ENCODE measurements at regions not wholly inside any gene's neighbourhood (a gene's known extent, or its start where the extent isn't known, plus 50 kb on each side); places are given as distances from the start of the nearest gene placed in this dataset.
"Not testable (repeated sequence)": the region's sequence is repeated elsewhere in the genome, so short reads cannot be mapped to it uniquely, and the experiment has no call there.

- not testable (repeated sequence) for H3K9me3 Mint-ChIP-seq (ENCODE audit: unreplicated experiment); H3K27me3 Mint-ChIP-seq (ENCODE audit: unreplicated experiment); H3K4me3 Mint-ChIP-seq (ENCODE audit: unreplicated experiment); H3K36me3 Mint-ChIP-seq (ENCODE audit: low read depth, unreplicated experiment); H3K27ac Mint-ChIP-seq (ENCODE audit: unreplicated experiment); DNase-seq (ENCODE audit: low spot score)
- H3K4me1 Mint-ChIP-seq (ENCODE audit: unreplicated experiment) = peaks cover 14% of the 10 kb centered on the region
These were observed 54.0 kb downstream of the CYP26A1 start for GRCh38 chr10:93127642-93128215.

DNA sequence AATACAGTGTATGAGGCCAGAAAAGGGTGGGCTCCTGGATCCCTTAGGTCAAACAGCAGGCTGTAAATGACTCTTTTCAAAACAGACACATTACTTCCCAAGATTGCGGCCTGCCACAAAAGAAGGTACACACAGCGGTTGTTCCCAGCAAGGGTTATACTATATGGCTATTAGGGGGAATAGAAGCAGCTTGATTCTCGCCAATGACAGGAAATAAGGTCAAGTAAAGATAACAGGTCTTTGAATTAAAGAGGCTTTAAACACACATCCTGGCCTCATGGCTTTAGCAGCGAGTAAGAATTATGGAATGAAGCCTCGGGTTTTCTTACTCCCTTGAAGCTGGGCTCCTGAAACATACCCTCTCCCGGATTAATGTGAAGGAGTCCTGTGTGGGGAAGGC is 58.3 kb downstream of the CYP26A1 start:
- Mint-ChIP-seq H3K27me3 (ENCODE audit: unreplicated experiment) (peaks cover 2% of the 10 kb centered on the region), H3K4me3 (ENCODE audit: unreplicated experiment) (no peak overlapping the region), H3K9me3 (ENCODE audit: unreplicated experiment) (peaks cover 4% of the 10 kb centered on the region), H3K36me3 (ENCODE audit: low read depth, unreplicated experiment) (peaks cover 5% of the 10 kb centered on the region), H3K4me1 (ENCODE audit: unreplicated experiment) (peaks cover 14% of the 10 kb centered on the region), H3K27ac (ENCODE audit: unreplicated experiment) (no peak overlapping the region)
- no peak for DNase-seq (ENCODE audit: low spot score)
- TF ChIP-seq, protein P1, sequence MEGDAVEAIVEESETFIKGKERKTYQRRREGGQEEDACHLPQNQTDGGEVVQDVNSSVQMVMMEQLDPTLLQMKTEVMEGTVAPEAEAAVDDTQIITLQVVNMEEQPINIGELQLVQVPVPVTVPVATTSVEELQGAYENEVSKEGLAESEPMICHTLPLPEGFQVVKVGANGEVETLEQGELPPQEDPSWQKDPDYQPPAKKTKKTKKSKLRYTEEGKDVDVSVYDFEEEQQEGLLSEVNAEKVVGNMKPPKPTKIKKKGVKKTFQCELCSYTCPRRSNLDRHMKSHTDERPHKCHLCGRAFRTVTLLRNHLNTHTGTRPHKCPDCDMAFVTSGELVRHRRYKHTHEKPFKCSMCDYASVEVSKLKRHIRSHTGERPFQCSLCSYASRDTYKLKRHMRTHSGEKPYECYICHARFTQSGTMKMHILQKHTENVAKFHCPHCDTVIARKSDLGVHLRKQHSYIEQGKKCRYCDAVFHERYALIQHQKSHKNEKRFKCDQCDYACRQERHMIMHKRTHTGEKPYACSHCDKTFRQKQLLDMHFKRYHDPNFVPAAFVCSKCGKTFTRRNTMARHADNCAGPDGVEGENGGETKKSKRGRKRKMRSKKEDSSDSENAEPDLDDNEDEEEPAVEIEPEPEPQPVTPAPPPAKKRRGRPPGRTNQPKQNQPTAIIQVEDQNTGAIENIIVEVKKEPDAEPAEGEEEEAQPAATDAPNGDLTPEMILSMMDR (IDR thresholded peaks at IDR 0.05; ENCODE audit: unreplicated experiment) = no peak

- TF ChIP-seq, protein P1 (IDR thresholded peaks at IDR 0.05; ENCODE audit: unreplicated experiment) = no peak
- no peak for DNase-seq (ENCODE audit: low spot score)
- H3K27ac Mint-ChIP-seq (ENCODE audit: unreplicated experiment) = no peak overlapping the region
- H3K9me3 Mint-ChIP-seq (ENCODE audit: unreplicated experiment) = no peaks in the 10 kb centered on the region
- H3K4me3 Mint-ChIP-seq (ENCODE audit: unreplicated experiment) = no peak overlapping the region
- peaks cover 6% of the 10 kb centered on the region for H3K4me1 Mint-ChIP-seq (ENCODE audit: unreplicated experiment)
- peaks cover 2% of the 10 kb centered on the region for H3K27me3 Mint-ChIP-seq (ENCODE audit: unreplicated experiment)
- H3K36me3 Mint-ChIP-seq (ENCODE audit: low read depth, unreplicated experiment) = no peaks in the 10 kb centered on the region
These were observed 64.6 kb downstream of the CYP26A1 start for GRCh38 chr10:93138113-93138870.

DNA sequence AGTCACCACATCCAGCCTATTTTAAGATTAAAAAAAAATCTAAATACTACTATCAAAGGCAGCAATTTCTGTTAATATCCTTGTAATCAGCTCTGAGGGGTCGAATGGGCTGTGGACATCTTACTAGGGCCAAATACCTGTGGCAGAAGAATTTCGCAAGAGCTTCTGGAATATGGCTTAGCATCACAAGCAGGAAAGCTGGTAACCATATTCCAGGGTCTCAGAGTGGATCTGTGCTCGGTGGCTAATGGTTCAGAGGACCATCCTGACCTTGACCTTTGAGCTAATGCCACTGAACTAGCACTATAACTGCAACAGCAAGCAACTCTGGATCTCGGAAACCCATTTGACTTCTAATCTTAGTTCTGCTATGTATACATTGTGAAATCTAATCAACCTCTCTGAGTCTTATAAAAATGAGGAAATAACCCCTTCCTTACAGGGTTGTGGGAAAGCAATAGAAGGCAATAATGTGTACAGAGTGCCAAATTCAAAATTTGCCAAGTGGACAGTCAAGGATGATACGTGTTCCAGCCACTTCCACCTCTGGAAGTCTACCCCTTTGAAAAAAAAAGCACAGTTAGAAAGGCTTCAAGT is 65.5 kb downstream of the CYP26A1 start:
- Mint-ChIP-seq H3K4me1 (ENCODE audit: unreplicated experiment) (peaks cover 6% of the 10 kb centered on the region), H3K4me3 (ENCODE audit: unreplicated experiment) (no peak overlapping the region), H3K27me3 (ENCODE audit: unreplicated experiment) (peaks cover 2% of the 10 kb centered on the region), H3K36me3 (ENCODE audit: low read depth, unreplicated experiment) (no peaks in the 10 kb centered on the region), H3K9me3 (ENCODE audit: unreplicated experiment) (no peaks in the 10 kb centered on the region), H3K27ac (ENCODE audit: unreplicated experiment) (no peak overlapping the region)
- DNase-seq (ENCODE audit: low spot score) = no peak
- TF ChIP-seq, protein P1 (IDR thresholded peaks at IDR 0.05; ENCODE audit: unreplicated experiment) = no peak

DNA sequence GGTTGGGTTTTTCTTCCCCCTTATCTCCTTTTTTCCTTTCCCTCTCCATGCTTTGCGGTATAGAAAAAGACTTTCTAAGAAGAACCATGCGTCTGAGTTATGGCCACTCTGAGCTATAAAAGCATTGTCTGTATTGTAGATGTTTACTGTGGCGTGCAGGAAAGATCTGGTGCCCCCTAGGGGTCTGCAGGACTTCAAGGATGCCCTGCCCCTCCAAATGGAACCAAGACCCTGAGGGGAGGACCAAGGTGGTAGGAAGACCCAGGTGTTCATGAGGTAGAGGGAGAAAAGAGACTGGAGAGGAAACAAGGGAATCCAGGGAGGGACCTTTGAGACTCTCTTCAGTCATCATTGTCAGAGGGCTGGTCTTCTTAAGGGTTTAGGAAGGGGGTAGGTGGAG is 68.8 kb downstream of the CYP26A1 start:
- Mint-ChIP-seq H3K27ac (ENCODE audit: unreplicated experiment) (no peak overlapping the region), H3K4me1 (ENCODE audit: unreplicated experiment) (peaks cover 6% of the 10 kb centered on the region), H3K36me3 (ENCODE audit: low read depth, unreplicated experiment) (no peaks in the 10 kb centered on the region), H3K27me3 (ENCODE audit: unreplicated experiment) (no peaks in the 10 kb centered on the region), H3K9me3 (ENCODE audit: unreplicated experiment) (no peaks in the 10 kb centered on the region), H3K4me3 (ENCODE audit: unreplicated experiment) (no peak overlapping the region)
- no peak for DNase-seq (ENCODE audit: low spot score)
- TF ChIP-seq, protein P1 (IDR thresholded peaks at IDR 0.05; ENCODE audit: unreplicated experiment) = no peak
